HG03159 (cell line): ENCODE measurements at regions not wholly inside any gene's neighbourhood (a gene's known extent, or its start where the extent isn't known, plus 50 kb on each side); places are given as distances from the start of the nearest gene placed in this dataset.

Experiments
- ATAC-seq: cut with Tn5 transposase; IDR thresholded peaks from one replicate; pipeline ENCODE4 v1.9.1; 2021; ENCODE audit warnings: mild to moderate bottlenecking, moderate library complexity; ENCODE audit not compliant: unreplicated experiment

- ATAC-seq: no peak
Measured at GRCh38 chr12:85669911-85670310, 166.3 kb downstream of the RASSF9 start.

- ATAC-seq: no peak
Measured at GRCh38 chr12:85672436-85672835, 163.8 kb downstream of the RASSF9 start.

- ATAC-seq: no peak
Measured at GRCh38 chr12:85673921-85674420, 162.2 kb downstream of the RASSF9 start.

- no peak for ATAC-seq
Measured at GRCh38 chr12:85676816-85677749, 159.1 kb downstream of the RASSF9 start.

GRCh38 chr12:85679296-85679695 lies 156.9 kb downstream of the RASSF9 start:
- no peak for ATAC-seq

GRCh38 chr12:85680881-85681280 lies 155.3 kb downstream of the RASSF9 start:
- ATAC-seq: no peak

GRCh38 chr12:85681333-85681732 lies 154.9 kb downstream of the RASSF9 start:
- ATAC-seq: no peak

- ATAC-seq: no peak
Measured at GRCh38 chr12:85683051-85683450, 153.2 kb downstream of the RASSF9 start.

GRCh38 chr12:85688837-85689236 lies 147.4 kb downstream of the RASSF9 start:
- ATAC-seq: no peak

- no peak for ATAC-seq
Measured at GRCh38 chr12:85690146-85690545, 146.1 kb downstream of the RASSF9 start.

- no peak for ATAC-seq
Measured at GRCh38 chr12:85693093-85693665, 143.0 kb downstream of the RASSF9 start.

GRCh38 chr12:85695097-85695715 lies 141.0 kb downstream of the RASSF9 start:
- no peak for ATAC-seq

- no peak for ATAC-seq
Measured at GRCh38 chr12:85697003-85697402, 139.2 kb downstream of the RASSF9 start.

GRCh38 chr12:85698937-85699336 lies 137.3 kb downstream of the RASSF9 start:
- no peak for ATAC-seq

- ATAC-seq: no peak
Measured at GRCh38 chr12:85708775-85709174, 127.4 kb downstream of the RASSF9 start.

- no peak for ATAC-seq
Measured at GRCh38 chr12:85711735-85712390, 124.3 kb downstream of the RASSF9 start.

- no peak for ATAC-seq
Measured at GRCh38 chr12:85713373-85713772, 122.8 kb downstream of the RASSF9 start.

- no peak for ATAC-seq
Measured at GRCh38 chr12:85714425-85714824, 121.8 kb downstream of the RASSF9 start.

- ATAC-seq: no peak
Measured at GRCh38 chr12:85720308-85721033, 115.7 kb downstream of the RASSF9 start.

- no peak for ATAC-seq
Measured at GRCh38 chr12:85725991-85726390, 110.2 kb downstream of the RASSF9 start.
